NOMO-1 (cell line): ENCODE measurements at regions not wholly inside any gene's neighbourhood (a gene's known extent, or its start where the extent isn't known, plus 50 kb on each side); places are given as distances from the start of the nearest gene placed in this dataset.

Source experiments
- DNase-seq, 2 experiments: peaks; one replicate each; lab custom pipeline; 2025; ENCODE audit not compliant: unreplicated experiment in 2 of 2; lab: John Stamatoyannopoulos, UW

DNA sequence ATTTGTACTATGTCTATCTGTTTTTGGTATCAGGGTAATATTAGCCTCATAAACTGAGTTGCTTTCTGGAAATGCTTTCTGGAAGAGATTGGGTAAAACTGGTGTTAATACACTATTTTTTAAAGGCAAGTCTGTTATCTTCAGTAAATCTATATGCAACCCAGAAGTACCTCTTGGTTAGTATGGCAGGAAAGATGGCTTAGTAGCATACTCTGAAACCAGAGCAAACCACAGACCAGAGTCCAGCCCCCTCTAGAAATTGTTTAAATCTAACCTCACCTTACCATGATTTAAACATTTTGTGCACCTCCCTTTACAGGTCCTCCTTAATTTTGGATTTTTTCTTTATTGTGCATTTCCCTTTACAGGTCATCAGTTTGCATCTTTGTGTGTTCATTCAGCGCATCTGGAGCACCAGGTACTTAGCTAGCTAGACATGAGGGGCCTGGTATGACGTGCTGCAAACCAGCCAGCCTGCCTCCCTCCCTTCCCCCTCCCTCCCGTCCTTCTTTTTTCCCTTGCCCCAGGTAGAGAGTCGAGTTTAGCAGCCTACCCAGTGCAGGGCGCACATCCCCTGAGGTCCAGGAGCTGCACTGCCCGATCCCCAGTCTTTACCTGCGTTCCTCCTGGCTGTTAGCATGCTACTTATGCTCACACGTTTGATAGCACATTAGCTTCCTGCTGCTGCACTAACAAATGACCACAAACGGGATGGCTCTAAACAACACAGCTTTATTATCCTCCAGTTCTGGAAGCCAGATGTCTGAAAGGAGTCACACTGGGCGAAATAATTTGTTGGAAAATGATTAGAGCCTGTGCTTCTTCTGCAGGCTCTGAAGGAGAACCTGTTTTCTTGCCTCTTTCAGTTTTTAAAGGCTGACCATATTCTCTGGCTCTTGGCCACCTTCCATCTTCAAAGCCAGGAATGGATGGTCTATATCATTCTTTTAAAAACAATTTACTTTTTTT lies 299.9 kb upstream of the HABP2 start:
- no peak for DNase-seq

DNA sequence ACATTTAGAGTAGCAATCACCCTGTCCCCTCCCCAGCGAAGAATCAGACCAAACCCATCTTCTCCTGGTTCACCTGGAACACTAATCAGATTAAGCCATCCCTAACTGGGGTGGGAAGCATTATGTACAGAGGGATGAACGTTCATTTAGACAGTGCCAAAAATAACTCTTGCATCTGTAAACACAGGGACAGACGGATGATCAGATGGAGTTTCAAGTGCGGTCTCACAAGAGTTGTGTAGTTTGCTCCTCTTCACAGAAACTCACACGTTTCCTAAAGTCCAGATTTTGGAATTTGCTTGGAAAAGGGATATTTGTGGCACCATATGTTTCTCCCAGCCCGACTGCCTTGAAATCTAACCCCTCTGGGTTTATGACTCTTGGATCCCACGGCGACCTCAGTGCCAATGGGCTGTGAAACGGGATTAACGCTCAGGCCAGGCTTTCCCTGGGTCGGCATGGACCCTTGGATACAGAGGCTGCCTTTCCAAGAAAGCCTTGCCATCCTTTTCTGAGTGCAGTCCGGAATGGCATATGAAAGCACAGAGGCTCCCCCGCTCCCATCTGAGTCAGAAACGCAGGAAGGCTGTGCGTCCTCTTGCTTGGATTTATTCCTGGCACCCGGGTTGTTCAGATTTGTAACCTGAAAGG lies 293.2 kb upstream of the HABP2 start:
- no peak for DNase-seq

DNA sequence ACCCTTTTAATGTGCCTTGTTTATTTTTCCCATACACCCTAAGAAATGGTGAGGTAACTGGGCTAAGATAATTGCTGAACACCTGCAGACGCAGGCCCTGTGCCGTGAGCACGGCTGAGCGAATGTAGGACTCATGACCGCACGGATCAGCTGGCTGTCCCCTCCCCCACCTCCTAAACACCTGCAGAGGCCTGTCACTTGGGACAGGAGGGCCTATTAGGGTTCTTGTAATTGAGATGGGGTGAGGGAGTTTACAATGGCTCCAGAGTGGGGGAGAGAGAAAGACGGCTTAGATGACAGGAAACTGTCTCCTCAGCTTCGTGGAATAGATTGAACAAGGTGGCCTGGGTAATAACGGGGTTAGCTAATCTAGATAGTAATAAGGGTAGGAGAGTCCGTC lies 291.7 kb upstream of the HABP2 start:
- no peak for DNase-seq

DNA sequence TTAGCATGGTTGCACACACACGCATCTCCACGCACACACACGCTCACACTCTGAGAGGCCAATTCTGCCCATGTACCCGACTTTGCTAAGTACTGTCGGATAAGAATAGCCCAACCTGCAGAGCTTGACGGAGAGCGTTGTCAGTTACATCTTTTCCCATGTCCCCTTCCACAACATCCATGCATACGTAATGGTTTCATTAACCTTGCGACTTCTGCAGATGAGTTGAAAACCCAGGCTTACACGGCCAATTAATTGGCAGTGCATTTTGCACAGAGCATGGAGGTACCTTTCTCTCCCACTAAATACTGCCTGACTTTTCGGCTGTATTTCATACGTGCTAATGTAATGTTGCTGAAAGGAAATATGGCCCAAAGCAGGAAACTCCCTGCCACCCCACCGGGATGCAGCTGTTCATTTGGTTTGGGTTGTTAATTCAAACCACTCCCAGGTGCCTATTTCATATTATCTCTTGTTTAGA lies 291.2 kb upstream of the HABP2 start:
- no peak for DNase-seq

DNA sequence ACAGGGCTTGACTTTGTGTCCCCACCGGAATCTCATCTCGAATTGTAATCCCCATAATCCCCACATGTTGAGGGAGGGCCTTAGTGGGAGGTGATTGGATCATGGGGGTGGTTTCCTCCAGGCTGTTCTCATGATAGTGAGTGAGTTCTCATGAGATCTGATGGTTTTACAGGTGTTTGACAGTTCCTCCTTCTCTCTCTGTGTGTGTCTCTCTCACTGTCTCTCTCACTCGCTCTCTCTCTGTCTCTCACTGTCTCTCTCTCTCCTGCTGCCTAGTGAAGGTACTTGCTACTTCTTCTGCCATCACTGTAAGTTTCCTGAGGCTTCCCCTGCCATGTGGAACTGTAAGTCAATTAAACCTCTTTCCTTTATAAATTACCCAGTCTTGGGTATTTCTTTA lies 289.8 kb upstream of the HABP2 start:
- no peak for DNase-seq

DNA sequence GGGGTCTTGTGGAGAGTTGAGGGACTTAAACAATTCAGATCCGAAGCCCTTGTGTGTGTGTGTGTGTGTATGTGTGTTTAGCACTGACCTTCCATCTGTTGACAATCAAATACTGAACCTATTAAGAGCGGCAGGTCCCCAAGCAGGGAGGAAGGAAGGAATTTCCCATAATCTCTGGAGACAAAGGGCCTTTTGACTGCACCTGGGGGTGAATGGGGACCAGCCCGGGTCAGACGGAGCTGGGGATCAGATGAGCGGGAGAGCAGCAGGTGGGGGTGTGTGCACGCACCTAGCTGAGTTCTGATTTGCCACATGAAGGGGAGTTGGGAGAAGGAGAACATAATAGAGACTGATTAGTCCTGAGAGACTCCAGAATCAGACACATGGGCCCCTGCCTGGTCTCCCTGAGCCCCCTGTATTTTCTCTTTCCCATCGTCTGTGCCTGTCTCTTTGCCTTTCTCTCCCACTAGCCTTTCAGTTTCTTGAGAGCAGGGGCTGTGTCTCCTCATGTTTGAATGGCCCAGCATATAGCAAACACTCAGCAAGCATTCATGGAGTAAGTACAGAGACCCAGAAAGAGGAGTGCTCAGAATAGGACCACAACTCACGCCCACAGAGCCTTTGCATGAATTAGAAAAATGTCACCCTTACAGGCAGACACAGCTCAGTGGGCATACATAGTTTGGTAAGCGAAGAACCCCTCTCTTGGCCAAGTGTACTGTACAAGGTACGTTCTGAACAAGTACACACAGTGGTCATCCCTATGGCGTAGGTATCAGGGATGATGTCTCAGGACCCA lies 288.3 kb upstream of the HABP2 start:
- no peak for DNase-seq

DNA sequence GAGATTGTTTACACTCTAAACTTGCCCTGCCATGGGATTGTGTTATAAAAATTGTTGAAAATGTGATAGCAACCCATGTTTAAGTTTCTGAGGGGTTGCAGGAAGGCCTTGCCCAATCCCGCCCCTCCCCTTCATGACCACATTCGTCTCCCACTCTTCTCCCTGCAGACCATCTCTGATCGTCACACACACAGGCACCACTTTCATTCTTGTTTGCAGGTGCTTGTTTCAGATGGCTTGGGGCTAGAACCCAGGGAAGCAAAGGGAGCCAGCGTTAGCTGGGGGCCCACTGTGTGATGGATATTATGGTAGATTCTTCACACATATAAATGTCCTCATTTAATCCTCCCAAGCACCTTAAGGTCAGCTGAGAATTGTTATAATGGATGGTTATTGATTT lies 286.7 kb upstream of the HABP2 start:
- no peak for DNase-seq

DNA sequence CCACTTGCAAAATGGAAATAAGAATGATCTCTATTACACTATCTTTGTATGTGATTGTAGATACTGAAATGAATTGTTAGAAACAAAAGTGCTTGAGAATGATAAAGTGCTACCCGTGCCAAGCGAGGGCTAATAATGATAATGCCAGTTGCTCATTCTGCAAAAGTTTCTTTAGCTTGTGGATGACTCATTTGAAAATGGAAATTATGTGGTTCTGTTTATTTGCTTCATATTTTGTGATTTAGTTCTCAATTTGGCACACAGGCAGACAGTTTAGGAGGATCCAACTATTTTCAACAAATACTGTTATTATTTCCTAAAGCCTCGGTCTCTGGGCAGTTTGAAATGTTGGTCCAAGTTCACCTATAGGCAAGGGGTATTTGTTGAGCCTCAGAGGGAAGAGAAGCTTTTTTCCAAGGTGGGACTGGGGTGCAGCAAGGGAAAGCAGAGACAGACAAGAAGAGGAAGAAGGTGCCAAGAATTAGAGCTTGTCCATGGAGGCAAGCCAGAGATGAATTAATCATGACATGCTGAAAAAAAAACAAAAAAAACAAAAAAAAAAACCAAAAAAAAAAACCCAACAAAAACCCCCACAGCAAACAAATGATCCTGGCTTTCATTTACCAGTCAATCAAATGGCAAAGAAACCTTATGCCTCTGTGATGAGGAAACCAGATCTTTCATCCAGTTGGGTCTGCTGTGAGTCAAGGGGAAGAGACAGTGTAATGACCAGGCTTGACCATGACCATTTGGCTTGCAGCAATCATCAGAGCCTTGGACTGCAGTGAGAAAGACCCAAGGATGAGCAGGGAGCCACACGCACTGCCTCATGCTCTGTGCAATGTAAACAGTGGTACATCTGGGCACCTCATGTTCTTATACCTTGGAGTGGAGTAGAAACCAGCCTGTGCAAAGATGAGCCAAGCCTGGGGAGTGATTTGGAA lies 285.0 kb upstream of the HABP2 start:
- DNase-seq, result peak in 1 of 2 experiments; percentile 28

DNA sequence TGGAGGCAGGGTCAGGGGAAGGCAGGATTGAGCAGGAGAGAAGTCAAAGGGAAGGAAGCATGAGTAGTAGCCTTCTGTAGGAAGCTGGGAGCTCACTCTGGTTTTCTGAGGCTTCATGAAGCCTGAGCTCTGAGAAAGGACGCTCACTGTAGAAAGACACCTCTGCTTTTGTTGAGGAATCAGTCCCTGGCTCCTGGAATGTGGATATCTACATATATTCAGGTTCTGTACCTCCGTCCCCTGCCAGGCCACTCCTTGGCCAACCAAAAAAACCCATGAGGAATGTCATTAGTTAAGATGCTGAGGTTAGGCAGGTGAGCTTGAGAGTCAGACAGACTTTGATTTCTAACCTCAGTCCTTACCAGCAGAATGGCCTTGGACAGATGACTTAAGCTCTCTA lies 283.5 kb upstream of the HABP2 start:
- no peak for DNase-seq

DNA sequence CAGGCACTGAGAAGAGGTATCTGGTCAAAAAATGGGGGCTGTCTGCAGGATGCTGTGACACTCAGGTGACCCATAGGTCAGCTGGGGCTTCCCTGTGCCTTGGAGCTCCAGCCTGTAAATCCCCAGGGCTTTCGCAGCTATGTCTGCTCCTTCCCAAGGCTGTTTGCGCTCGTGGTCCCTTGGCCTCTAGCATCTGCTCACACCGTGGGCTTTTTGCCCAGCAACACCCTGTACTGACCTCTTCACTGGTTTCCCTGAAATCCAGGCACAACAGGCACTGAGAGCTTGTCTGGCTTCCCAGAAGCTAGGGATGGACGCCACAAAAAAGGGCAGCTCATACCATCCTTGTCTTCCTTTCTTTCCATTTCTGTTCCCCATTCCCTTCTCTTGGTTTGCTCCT lies 280.3 kb upstream of the HABP2 start:
- DNase-seq, result no peak

DNA sequence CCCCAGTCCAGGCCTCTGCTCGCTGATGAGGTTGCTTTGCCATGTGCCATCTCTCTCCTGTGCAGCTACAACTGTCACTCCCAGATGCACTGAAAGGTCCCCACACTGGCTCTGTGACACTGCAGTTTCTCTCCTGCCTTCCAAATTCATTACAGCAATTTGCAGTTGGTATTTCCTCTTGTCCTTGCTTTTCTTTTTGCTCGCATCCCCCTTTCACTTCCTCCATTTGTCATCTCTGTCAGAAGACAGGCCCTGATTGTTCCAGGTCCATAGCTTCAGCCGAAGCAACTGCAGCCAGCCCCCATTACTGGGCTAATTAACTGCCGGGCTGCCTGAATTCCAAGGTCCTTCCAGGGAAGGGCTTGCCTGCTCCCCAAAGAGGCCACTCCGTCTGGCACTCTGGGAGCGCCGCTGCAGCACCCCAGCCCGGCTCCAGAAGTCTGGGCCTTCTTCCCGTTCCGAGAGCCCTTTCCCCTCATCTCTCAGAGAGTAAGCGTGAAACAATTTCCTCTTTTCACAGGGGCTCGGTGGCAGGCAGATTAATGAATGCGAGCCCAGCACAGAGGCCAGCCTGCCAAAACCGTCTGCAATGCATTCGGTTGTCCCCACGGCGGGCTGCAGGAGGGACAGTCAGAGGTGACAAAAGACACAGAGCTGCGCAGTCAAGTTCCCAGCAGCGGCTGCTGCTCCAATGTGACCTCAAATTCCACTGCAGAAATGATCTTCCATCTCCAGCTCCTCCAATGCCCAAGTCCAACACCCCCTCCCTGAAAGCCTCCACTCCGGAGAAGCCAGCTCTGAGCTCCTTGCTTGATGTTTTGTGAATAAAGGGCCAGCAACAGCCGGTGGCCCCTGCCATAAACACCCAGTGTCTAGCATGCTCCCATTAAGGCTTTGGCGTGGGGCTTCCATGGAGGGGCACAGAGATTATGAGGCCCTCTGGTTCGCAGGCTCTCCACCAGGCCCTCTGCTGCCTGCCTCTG lies 279.4 kb upstream of the HABP2 start:
- DNase-seq, result peak; percentile 87 to 94

DNA sequence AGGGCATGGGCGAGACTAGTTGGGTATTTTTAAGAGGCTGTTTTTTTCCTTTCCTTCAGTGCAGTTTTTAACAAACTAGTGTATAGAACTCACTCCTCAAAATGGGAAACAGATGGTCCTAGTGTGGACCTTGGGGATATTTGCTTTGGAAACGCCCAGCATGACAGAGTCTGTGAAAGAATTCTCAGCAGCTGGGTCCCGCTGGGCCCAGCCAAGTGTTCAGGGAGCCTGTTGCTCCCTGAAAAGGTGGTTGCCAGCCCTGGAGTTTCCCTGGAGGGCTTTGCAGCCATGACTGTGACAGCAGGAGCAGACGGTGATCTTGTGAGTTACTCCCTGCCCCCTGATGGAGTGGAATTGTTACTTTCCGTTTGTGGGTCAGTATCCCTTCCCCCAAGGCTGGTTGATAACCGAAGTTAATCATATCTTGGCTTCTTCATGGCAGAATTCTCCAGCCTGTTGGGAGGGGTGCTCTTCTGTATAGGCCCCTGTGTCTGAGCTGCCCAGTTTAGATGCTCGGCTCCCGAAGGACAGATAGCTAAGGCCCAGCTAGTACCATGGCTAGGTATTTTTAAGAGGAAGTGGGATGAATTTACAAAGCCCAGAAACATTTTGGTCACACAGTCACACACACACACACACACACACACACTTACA lies 278.6 kb upstream of the HABP2 start:
- no peak for DNase-seq

DNA sequence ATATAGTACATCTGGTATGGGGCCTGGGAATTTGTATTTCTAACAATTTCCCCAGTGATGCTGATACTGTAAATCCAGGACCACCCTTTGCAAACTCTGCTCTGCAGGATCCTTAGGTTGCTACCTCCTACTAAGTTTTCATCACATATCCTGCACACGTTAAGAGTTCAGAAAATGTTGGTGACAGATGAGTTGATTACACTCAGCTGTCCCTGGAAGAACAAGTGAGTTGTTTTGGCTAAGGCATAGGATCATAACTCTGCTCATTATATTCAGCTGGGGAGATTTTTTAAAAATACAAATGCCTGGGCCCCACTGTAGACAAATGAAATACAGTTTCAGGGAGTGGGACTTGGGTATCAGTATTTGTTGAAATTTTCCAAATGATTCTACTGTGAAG lies 274.6 kb upstream of the HABP2 start:
- DNase-seq, result no peak

DNA sequence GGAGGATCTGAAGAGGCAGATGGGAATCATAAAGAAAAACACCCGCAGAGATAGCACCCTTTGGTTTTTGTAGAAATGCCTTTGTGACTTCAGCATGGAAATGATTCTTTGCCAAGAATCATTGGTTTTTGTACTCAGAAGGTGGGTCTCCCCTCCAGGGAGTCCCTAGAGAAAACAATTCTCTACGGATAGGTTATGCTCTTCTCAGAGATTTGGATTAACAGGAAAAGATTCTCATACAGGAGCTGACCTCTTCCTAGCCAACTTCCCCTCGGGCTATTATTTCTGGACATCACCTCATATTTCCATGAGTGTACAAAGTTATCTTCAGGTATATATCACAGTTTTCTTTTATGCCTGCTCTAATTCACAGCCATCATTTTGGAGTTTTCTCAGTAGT lies 274.2 kb upstream of the HABP2 start:
- DNase-seq, result no peak

DNA sequence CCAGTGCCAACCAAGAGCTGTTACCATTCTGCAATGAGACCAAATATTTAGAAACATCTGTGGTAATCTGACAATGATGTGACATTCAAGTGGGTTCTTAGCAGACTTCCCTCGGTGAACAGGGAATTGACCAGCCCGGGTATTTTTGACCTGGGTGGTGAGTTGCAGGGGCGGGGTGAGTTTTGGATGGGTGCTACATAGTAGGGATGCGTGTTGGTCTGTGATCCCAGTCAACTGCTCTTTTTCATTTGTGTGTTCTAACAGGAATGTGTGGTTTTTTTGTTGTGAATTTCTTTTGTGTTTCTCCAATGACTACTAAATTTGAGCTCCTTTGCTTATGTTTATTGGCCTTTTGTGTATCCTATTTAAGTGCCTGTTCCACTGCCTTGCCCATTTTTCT lies 273.6 kb upstream of the HABP2 start:
- DNase-seq, result no peak

DNA sequence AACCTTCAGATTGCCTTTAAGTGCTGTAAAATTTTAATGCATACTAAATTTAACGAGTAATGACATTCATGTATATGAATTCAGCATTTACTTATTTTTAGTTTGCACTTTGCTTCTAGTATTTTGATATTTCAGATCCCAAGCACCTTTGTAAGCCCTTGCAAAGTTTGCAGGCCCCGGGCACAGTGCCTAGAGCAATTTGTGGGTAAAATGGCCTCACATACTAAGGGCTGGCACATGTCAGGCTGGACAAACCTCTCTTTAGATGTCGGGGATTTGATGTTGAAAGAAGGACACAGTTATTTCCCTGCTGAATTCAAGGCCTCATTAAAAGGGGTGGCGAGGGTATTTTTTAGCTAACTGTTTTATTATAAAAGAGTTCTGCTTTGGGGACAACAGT lies 270.3 kb upstream of the HABP2 start:
- no peak for DNase-seq

DNA sequence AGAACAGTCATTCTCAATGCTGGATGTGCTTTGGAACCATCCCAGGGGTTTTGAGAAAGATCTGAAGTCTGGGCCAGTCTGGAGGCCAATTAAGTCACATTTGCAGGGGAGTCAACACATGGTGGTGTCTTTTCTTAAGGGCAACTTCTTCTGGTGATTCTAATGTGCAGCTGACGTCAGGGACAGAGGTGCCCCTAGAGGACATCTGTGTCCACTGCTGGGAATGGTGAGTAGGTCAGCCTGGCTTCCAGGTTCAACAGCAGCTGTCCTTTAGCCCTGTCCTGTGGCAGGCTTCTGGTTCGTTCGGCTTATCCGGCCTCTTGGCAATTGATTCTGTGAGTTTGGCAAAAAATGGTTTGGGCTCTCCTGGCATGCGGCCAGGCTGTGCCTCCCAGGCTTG lies 269.7 kb upstream of the HABP2 start:
- no peak for DNase-seq

DNA sequence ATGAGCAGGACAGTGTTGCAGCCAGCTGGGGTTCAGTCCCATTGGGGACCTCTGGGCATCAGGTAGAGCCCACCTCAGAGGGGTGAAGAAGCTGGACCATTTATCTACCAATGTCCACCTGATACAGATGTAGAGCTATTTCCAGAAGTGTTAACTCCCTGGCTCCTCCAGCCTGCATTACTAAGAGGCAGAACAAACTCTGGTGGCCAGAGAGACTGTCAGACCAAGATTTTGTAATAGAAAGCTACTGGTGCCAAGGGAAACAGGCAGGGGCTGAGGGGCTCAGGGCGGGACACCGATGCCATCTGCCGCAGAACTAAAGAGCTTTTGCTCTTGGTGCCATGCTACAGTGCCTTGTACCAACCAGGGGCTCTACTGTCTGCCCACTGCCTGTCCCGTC lies 268.2 kb upstream of the HABP2 start:
- no peak for DNase-seq

DNA sequence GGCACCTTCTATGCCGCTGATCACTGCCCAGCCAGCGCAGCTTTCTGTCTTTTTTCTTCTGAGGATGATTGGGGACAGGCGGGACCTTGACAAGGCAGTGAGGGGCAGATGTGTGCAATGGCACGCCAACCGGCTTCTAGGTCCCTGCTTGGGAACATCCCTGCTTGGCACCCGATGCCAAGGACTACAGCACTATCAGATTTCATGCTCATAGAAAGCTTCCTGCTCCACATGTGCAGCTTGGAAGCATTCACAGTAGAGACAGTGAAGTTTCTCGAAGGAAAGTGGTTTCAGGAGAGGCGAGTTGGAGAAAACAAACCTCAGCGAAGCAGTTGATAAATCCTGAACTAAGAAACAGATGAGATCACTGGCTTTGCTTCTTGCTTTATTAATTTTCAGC lies 267.5 kb upstream of the HABP2 start:
- no peak for DNase-seq
